Bone marrow (tissue), 2 donors: ENCODE measurements at regions not wholly inside any gene's neighbourhood (a gene's known extent, or its start where the extent isn't known, plus 50 kb on each side); places are given as distances from the start of the nearest gene placed in this dataset.
"Not testable (repeated sequence)": the region's sequence is repeated elsewhere in the genome, so short reads cannot be mapped to it uniquely, and the experiment has no call there.

Source experiments
- DNase-seq, 2 donors: peaks; one replicate each; lab custom pipeline; 2025; lab: John Stamatoyannopoulos, UW

DNA sequence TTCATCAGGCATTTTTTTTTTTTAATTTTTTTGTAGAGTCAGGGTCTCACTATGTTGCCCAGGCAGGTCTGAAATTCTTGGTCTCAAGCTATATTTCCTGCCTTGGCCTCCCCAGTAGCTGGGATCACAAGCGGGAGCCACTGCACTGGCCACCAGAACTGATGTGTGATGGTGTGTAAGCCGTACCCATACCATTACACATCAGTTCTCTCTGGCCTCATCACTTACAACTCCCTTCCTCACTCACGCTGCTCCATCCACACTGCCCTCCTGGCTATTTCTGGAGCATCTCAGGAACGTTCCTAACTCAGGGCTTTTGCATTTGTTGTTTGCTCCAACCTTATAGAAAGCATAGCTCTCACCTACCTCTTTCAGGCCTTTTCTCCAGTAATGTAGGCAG lies 834.5 kb upstream of the ID2 start:
- DNase-seq = no peak

DNA sequence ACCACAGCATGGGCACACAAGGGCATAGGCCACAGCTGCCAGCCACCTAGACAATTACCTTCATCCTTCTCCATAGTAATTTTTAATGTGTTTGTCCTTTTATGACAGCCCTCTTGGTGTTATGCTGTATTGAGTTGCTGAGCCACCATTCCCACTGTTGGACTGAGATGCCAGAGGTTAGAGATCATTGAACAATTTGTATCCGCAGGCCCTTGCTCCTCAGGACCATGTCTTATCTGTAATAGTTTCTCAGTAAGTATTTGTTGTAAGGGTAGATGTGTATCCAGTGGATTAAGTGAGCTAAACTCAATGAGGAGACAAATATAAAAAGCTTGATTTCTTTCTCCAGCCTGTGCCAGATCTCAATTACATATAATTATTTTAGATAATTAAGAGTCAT lies 832.8 kb upstream of the ID2 start:
- no peak for DNase-seq

DNA sequence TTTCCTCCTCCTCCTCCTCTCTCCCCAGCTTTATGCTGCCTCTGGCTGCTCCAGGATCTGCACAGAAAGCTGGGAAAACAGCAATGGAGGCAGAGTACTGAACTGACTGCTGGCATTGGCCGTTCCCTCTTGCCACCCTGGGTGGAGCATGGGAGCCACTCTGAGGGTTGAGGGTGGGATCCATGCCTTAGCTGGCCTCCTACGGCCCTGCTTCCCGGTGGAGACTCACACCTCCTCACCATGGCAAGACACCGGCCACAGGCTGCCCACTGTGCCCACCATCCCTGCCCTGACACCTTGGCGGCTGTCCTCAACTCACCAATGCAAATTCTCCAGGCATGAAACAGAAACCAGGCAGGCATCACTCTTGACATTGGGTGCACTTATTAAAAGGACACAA lies 832.3 kb upstream of the ID2 start:
- no peak for DNase-seq

DNA sequence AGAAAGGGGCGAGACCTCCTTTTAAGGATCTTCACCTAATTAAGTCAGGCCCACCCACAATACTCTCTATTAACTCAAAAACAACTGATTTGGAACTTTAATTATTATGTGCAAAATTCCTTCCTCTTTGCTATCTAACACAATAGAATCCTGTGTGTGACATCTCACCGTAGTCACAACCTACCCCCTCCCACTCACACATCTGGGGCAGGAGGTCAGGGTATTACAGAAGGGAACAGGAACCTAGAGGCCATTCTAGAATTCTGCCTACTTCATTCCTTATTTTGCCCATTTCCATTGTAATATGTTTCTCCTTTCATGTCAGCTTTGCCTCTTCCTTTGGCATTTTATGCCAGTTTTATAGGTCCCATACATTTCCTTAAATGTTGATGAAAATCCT lies 829.3 kb upstream of the ID2 start:
- DNase-seq = no peak

DNA sequence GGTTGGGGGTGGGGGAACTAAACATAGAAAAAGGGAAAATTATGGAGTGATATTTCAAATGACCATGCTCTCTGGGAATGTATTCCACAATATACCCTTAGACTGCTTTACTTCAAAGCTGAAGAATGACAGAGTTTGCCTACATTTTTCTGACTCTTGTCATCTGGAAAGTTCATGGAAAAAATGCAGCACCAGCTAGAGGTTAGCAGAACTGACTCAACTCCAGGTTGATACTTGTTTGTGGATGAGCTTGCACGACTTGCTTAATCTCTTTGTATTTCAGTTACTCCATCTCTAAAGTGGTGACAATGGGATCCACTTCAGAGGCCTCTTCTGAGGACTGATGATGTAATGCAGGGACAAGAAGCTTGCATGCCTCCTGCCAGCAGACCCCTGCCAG lies 824.0 kb upstream of the ID2 start:
- DNase-seq = no peak

DNA sequence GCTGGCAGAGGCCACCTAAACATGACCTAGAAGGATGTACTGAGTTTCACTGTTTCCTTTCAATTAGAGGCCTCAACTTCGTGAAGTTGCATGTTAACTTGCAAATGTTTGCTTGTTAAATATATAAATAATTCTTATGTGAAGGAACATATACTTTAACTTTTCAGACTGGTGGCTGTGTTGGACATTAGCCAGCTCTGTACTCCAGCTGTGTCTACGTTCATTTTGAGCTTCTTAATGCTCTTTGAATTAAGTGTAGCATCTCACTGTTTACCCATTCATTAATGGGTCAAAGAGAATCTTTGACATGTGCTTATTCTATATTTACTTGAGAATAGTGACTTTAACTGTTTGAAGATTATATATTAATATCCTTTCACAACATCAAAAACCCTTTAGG lies 823.2 kb upstream of the ID2 start:
- no peak for DNase-seq

DNA sequence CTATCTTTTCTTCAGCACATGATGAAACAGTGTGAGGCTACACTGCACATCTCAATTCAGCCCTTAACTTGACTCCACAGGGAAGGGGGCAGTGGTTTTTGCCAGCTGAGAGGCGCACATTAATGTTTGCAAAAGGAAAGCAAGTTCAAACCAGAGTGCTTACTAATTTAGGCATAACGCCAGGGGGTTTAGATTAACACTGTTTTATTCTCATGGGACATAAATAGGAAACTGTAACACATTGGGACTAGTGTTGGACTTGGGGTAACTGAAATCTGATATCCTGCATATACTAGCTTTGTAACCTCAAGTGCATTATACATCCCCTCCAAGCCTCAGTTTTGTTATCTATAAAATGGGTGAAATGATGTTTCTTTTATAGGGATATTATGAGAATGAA lies 821.2 kb upstream of the ID2 start:
- DNase-seq = no peak

DNA sequence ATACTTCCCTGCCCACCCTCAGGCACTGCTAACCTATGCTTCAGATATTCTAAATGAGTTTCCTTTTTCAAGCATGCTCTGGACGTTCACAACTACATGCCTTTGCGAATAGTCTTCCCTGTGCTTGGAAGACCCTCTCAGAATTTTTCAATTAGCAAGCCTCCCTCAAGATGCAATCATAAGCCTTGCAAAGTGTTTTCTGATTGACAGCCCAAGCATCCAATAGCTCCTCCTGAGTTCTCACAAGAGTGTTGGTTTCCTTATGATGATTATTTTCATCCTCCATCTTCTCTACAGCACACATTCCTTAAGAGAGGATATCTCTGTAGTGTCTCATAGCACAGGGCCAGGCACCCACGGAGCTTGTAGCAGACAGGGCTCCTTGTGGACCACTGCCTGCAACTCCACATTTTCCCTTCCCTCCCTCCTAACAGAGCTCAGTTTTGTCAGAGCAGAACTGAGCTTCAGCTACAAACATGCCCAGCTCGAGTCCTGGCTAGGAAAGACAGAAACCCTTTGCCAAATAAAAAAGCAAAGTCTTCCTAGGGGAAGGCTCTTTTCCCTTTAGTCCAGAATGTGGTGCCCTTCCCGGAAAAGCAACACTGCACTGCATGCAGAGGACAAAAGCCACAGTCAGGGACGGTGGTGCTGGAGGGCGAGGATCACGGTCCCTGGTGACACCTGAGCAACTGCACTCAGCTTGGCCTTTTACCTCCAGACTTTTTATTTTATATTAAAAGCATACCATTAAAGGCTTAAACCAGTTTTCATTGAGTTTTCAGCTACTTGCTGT lies 819.8 kb upstream of the ID2 start:
- no peak for DNase-seq

DNA sequence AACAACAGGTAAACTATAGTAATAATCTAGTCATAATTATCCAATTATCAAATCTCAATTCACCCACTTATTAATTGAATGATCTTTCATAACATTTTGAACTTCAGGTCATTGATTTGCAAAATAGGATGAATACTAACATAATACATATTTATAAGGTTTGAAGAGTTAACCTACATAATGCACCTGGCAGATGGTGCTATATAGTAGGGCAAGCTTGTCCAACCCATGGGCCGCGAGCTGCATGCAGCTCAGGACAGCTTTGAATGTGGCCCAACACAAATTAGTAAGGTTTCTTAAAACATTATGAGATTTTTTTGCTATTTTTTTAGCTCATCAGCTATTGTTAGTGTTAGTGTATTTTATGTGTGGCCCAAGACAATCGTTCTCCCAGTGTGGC lies 815.8 kb upstream of the ID2 start:
- DNase-seq = no peak

DNA sequence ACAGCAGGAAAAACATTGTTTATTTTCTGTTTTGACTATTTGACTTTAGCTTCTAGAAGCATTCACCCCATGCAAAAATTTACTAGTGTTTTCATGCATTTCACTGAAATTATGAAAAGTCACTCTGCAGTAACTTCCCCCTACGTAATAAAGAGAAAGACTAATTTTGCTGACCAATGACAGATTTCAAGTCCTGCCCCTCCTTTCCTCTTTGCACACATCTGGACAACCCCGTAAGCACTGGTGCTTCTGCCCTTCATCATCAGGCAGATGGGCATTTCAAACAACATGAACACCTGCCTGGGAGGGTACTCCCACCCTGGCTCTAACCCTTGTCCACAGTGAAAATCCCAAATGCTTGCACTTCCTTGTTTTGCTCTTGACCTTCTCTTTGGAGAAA lies 815.0 kb upstream of the ID2 start:
- DNase-seq = no peak

DNA sequence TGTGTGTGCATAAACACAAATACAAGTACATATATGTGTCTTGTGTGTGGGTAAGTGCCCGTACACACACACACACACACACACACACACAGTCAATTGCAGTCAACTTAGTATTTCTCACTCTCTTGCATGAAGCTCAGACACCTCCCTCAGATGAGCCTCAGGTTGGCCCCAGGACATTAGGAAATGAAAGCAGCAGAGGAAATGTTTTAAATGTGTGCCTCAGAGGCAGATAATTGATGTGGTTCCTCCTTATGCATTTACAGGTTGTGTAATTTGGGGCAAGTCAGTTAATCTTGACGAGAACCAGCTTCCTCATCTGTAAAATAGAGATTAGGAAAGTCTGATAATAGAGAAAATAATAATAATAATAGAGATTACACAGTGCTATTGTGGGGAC lies 814.0 kb upstream of the ID2 start:
- peak in 1 of 2 donors; percentile 44 for DNase-seq

DNA sequence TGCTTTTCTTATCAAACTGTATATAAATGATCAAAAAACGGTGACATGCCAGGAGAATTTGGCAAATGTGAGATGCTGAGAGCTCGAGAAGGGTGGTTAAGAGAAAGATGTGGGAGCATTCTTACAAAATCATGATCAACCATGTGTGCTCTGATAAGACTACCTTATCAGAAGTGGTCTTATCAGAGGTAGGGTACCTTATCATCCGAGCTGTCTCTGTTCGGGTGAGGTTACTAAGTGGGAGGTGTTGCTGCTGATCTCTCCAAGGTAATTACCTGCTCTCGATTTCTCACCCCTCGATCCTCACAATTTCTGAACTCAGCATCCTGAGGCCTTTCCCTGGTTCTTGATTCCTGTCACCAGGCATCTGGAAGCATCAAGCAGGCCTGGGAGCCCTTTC lies 813.0 kb upstream of the ID2 start:
- no peak for DNase-seq

DNA sequence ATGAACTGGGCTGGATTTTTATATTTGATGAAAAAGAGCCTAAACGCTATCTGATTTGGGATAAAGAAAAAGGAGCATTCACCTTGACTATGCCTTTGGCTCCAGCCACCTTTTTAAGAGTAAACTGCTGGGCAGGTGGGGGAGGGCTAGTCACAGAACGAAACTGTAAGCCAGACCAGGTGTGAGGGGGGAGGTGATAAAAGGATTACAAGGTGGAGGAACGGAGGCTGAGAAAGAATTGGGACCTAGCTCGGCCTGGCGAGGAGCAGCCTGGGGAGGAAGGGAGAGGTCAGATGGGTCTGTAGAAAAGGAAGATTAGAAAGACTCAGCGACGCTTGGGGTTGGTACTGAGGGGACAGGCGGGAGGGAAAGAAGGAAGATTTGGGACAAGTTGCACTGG lies 805.4 kb upstream of the ID2 start:
- not testable (repeated sequence) for DNase-seq

DNA sequence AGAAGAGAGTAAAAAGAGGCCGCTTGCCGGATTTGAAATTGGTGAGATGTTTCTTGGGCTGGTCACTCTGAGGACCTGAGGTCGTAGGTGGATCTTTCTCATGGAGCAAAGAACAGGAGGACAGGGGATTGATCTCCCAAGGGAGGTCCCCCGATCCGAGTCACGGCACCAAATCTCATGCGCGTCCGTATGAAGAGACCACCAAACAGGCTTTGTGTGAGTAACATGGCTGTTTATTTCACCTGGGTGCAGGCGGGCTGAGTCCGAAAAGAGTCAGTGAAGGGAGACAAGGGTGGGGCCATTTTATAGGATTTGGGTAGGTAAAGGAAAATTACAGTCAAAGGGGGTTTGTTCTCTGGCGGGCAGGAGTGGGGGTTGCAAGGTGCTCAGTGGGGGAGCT lies 803.6 kb upstream of the ID2 start:
- DNase-seq = not testable (repeated sequence)

DNA sequence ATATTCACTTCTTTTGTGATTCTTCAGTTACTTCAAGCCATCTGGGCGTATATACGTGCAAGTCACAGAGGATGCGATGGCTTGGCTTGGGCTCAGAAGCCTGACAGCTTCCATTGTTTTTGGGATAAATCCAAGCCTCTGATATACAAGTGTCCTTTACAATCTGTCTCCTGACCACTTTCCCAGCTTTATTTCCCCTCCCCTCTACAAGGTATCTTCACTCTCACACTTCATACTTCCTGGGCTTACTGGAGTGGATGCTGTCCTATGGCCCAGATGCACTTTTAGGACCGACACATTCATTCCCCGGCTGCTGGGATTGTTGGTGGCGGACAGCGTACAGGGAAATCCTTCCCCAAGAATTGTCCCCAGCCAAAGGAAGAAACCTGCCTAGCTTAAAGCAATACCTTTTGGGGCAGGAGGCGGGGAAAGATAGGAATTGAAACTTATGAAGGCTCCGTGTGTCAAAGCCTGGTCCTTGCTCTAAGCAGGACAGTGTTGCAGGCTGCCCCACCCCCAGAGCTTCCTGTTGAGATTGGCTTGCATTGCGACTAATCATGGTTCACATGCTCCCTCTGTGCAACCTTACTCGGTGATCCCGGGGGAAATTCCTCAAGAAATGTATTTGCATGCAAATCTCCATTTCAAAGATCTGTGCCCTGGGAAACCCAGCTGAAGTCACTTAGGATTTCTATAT lies 802.9 kb upstream of the ID2 start:
- no peak for DNase-seq

DNA sequence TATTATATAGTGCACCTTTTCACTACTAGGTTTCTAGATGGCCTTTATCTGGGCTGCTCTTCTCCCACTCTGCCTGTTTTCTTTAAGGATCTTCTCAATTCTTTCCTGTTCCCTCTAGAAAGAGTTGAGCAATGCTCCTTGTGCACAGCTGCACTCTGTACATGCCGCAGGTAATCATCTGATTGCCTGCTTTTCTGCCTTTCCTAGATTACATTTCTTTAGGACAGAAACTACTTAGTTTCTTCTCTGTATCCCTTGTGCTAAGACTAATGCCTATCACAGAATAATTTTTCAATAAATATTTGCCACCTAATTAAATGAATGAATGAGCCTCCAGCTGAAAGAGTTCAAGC lies 802.4 kb upstream of the ID2 start:
- no peak for DNase-seq

DNA sequence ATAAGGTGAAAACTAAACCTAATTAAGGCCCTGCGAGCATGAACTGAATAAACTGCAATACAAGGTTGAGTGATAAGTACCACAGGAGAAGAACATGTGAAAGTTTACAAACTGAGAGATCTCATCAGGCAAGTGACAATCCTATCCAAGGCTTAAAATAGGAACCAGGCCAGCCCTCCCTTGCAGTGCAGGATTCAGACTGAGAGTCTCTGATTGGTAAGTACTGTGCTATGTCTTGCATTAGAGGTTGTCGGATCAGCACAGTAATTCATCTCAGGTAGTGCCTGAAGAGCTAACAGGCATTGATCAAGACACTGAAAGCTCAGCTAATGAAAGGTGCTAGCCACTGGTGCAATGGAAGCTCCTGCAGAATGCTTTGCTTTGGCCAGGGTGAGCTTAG lies 801.7 kb upstream of the ID2 start:
- no peak for DNase-seq

DNA sequence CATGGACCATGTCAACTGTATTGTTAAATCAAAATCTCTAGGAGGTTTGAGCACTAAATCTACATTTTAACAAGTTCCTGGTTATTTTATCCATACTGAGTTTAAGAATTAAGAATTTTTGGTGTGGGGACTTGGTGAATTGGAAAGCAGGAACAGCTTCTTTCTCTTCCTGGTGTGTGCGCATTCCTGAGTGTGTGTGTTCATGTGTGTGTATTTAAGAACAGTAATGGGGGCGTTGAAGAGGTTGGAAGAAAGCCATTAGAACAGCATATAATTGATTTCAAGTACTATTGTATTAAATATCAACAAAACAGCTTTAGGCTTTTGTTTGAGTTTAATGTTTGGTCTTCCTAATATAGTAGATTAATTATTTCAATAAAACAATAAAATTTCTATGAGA lies 801.3 kb upstream of the ID2 start:
- DNase-seq = no peak

DNA sequence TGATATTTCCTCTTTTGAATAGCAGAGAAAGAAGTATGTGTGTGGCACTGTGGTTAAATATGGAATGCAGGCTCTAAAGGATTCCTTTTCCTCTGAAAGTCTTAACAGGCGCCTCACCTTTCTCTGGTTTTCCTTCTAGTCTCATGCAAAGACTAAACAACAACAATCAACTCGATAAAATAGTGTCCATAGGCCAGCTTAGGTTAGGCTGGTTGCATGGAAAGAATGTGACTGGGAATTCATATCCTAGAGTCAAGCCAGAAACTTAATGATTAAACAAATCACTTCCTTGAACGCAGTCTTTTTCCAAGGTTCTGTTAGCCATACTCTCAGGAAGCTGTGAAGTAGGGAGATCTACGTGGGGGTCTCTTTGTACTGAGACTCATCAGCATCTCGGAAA lies 800.8 kb upstream of the ID2 start:
- DNase-seq = no peak

DNA sequence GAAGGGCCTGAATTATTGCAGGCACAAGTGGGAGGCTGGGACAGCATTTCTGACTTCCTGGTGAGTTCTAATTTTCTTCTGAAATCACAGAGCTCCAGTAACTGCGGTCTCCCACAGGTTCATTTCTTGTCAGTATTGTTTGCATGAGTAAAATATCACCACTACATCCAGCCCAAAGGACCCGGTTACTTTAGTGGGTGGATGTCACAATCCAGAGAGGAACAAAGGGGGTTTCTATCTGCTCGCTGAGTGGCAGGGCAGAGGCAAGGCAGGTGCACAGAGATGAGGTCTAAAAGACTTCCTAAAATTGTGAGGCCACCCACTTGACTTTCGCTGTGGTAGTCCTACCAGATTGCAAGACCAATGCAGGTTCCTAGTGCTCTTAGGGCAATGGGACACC lies 800.4 kb upstream of the ID2 start:
- no peak for DNase-seq

DNA sequence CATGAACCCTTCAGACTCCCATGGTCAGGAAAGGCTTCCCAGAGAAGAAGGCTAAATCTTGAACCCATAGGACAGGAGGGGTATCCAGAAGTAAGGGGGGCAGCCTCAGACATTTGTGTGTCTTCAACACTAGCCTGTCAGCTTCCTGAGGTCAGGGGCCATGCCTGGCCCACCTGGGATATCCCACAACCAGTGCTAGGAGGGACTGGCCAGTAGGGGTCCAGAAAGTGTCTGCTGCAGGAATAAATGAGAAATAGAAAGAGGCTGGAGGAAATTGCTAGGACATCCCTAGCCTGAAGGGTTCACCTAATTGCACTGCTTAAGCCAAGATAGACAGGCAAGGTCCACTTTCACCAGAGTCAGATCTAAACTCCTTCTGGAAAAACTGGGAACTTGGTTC lies 799.6 kb upstream of the ID2 start:
- no peak for DNase-seq

DNA sequence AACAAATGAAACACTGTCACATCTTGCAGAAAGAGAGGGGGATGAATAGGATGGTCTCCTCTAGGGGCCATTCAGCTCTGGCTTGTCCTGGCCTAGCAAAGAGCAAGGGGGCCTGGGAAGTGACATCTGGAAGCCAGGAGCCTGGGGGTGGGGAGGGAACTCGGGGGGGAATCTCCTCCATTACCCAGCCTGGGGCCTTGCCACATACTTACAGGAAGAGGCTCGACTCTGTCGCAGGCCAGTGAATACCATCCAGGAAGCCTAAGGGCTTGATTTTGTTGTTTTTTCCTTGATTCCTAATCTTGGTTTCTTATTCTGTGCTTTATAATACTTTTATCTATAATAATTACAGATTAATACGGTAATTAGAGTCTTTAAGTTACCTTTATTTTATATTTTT lies 797.5 kb upstream of the ID2 start:
- DNase-seq = no peak

DNA sequence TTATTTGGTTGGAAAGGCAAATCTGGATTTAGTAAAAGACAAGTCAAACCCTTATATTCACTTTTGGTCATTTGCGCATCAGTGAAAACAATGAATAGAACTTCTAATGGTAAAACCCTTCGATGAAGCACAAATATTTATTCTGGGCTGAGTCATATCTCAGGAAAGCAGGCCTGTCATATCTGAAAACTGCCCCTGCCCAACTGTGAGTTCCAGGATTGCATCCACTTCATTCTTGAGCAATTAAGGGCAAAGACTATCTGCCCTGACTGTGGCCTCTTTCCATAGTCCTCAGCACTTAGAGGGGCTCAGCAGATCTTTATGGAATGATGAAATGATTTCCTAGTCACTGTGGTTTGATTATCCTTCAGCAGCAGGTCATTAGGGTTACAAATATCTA lies 795.2 kb upstream of the ID2 start:
- DNase-seq = no peak

DNA sequence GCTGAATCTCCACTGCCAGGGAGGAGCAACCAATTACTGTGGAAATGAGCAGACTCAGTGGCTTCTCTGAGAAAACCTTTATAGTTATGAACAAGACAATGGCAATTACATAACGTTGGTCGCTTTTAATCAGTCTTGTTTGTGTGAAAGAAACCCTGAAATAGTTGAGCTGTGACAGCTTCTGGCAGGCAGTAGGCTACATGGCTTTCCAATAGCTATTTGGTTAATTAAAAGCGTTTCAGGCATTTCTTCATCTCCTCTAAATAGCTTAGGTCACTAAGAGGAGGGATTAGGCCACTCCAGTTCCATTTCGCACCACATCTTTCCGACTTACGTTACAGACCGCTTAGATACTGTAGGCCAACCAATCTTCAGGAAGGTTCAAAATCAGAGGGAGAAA lies 794.4 kb upstream of the ID2 start:
- no peak for DNase-seq
